LHCN-M2 (cell line): ENCODE measurements at regions not wholly inside any gene's neighbourhood (a gene's known extent, or its start where the extent isn't known, plus 50 kb on each side); places are given as distances from the start of the nearest gene placed in this dataset.
"Not testable (repeated sequence)": the region's sequence is repeated elsewhere in the genome, so short reads cannot be mapped to it uniquely, and the experiment has no call there.

Source experiments
- DNase-seq: peaks from one replicate; pipeline ENCODE4 v3.0.0-alpha.2; 2012; ENCODE audit warnings: low read depth

- not testable (repeated sequence) for DNase-seq
These were observed 56.1 kb upstream of the ERV3-1 start for GRCh38 chr7:65062566-65062965.

- not testable (repeated sequence) for DNase-seq
These were observed 52.8 kb upstream of the ERV3-1 start for GRCh38 chr7:65059247-65059646.
